Ovary (tissue), 3 donors: ENCODE measurements at regions not wholly inside any gene's neighbourhood (a gene's known extent, or its start where the extent isn't known, plus 50 kb on each side); places are given as distances from the start of the nearest gene placed in this dataset.

Experiments used
- EP300 ChIP-seq: sonication (generic); formaldehyde crosslinking; IDR thresholded peaks from one replicate; pipeline ENCODE4 v1.6.1; 2017; ENCODE audit warnings: antibody characterized with exemption
- POLR2A ChIP-seq: fragments of 450-650 bp; IDR thresholded peaks from one replicate; pipeline ENCODE4 v1.6.1; 2017; ENCODE audit warnings: antibody characterized with exemption, mild to moderate bottlenecking, moderate library complexity
- TF ChIP-seq, protein P1 (sequence below), 3 donors: fragments of 450-650 bp in 2 of 3; fragments of 200-600 bp in 1 of 3; IDR thresholded peaks; one replicate each; pipeline versions ENCODE4 v1.5.1 to v1.8.0; 2016 to 2022; ENCODE audit warnings: antibody characterized with exemption in 3 of 3, mild to moderate bottlenecking in 1 of 3
- donor health status: DM: no; HTN: no; CAD: no.

GRCh38 chr12:13442457-13442856 lies 245.9 kb downstream of the EMP1 start:
- no peak for TF ChIP-seq POLR2A
- TF ChIP-seq, protein P1, sequence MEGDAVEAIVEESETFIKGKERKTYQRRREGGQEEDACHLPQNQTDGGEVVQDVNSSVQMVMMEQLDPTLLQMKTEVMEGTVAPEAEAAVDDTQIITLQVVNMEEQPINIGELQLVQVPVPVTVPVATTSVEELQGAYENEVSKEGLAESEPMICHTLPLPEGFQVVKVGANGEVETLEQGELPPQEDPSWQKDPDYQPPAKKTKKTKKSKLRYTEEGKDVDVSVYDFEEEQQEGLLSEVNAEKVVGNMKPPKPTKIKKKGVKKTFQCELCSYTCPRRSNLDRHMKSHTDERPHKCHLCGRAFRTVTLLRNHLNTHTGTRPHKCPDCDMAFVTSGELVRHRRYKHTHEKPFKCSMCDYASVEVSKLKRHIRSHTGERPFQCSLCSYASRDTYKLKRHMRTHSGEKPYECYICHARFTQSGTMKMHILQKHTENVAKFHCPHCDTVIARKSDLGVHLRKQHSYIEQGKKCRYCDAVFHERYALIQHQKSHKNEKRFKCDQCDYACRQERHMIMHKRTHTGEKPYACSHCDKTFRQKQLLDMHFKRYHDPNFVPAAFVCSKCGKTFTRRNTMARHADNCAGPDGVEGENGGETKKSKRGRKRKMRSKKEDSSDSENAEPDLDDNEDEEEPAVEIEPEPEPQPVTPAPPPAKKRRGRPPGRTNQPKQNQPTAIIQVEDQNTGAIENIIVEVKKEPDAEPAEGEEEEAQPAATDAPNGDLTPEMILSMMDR (IDR thresholded peaks at IDR 0.05), result no peak
- TF ChIP-seq EP300, result no peak
